Mucosa of stomach (tissue), 1 donor: ENCODE measurements at regions not wholly inside any gene's neighbourhood (a gene's known extent, or its start where the extent isn't known, plus 50 kb on each side); places are given as distances from the start of the nearest gene placed in this dataset.

Source experiments
- H3K27me3 ChIP-seq: one replicate; pipeline ENCODE4 v1.7.0; 2013; ENCODE audit warnings: mild to moderate bottlenecking, low read length; ENCODE audit not compliant: control insufficient read depth, insufficient read depth
- H3K36me3 ChIP-seq: one replicate; pipeline ENCODE4 v1.7.0; 2013; ENCODE audit warnings: low read length; ENCODE audit not compliant: control insufficient read depth, insufficient read depth
- H3K4me1 ChIP-seq: one replicate; pipeline ENCODE4 v1.7.0; 2013; ENCODE audit warnings: mild to moderate bottlenecking, low read length; ENCODE audit not compliant: control insufficient read depth, insufficient read depth
- H3K4me3 ChIP-seq: one replicate; pipeline ENCODE4 v1.7.0; 2013; ENCODE audit warnings: low read length
- H3K9ac ChIP-seq: one replicate; pipeline ENCODE4 v1.7.0; 2013; ENCODE audit warnings: mild to moderate bottlenecking, low read length, moderate library complexity
- H3K9me3 ChIP-seq: one replicate; pipeline ENCODE4 v1.7.0; 2013; ENCODE audit warnings: mild to moderate bottlenecking, low read length, moderate library complexity; ENCODE audit not compliant: control insufficient read depth
- donor health status: Pancreatic carcinoma.

DNA sequence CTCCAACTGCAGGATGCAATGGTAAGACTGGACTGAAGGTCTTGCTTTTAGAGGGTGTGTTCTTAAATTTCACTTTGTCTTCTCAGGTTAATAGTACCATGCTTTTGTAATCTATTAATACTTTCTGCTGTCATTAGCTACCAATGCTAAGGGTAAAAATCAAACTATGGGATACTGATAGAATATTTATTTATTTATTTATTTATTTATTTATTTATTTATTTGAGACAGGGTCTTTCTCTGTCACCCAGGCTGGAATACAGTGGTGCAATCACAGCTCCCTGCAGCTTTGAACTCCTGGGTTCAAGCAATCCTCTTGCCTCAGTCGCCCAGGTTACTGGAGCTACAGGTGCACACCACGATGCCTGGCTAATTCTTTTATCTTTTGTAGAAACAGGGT is 152.1 kb downstream of the SPP2 start:
- Histone ChIP-seq H3K27me3 (no peaks in the 10 kb centered on the region), H3K36me3 (no peaks in the 10 kb centered on the region), H3K4me1 (peaks cover 8% of the 10 kb centered on the region), H3K4me3 (no peak overlapping the region), H3K9ac (no peak overlapping the region), H3K9me3 (no peaks in the 10 kb centered on the region)

DNA sequence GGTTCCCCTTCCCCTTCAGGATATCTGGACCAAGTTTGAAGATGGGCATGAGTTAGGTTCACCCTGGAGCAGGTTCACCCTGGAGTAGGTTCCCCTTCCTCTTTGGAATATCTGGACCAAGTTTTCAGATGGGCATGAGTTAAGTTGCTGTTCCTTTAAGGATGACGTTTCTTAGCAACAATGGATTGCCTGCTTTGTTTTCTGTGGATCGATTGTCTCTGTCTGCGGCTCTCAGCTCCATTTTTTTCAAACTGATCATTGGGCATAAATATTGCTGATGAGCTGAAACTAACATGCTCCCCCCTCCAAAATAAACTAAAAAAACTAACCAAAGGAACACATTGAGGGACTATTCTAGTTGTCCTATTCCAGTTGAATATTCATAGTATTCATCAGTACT is 149.5 kb downstream of the SPP2 start:
- Histone ChIP-seq H3K27me3 (no peaks in the 10 kb centered on the region), H3K9ac (no peak overlapping the region), H3K4me3 (no peak overlapping the region), H3K9me3 (no peaks in the 10 kb centered on the region), H3K36me3 (no peaks in the 10 kb centered on the region), H3K4me1 (peaks cover 8% of the 10 kb centered on the region)

DNA sequence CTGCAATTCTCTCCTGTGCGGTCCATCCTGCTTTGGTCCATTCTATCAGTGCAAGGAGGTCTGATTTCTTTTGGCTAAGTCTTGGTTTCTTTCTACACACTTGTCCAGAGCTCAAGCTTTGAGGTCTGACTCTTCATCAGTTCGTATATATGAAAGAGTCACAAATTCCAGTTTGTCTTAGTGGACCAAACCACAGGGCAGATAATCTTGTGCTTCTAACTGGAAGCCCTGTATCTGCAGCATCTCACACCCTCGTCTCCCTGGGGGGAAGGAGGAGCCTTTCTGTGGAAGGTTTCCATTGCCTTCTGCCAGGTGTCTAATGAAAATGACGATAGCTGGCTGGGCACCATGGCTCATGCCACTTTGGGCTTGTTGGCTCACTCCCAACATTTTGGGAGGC is 148.5 kb downstream of the SPP2 start:
- H3K4me1 ChIP-seq, result peaks cover 8% of the 10 kb centered on the region
- no peaks in the 10 kb centered on the region for H3K9me3 ChIP-seq

DNA sequence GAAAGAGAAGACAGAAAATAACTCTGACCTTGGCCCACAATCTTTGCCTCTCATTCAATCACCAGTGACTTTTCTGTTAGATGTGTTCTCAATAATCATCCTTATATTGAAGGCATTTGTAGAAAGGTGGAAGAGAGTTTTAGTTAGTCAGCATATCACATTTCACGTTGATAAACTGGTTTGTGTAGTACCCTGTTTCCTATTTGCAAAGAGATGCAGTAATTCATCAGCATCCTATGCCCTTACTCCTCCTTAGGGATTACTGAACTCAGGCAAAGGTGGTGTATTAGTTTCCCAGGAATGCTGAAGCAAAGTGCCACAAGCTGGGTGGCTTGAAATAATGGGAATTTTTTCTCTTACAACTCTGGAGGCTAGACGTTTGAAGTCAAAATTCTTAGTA is 145.0 kb downstream of the SPP2 start:
- H3K4me3 ChIP-seq, result no peak overlapping the region
- H3K27me3 ChIP-seq, result no peaks in the 10 kb centered on the region
- H3K9me3 ChIP-seq, result no peaks in the 10 kb centered on the region
- no peaks in the 10 kb centered on the region for H3K36me3 ChIP-seq
- no peak overlapping the region for H3K9ac ChIP-seq
- H3K4me1 ChIP-seq, result no peaks in the 10 kb centered on the region

More for the DNA sequence above, 148.5 kb downstream of the SPP2 start:
- H3K9ac ChIP-seq, result no peak overlapping the region
- H3K4me3 ChIP-seq, result no peak overlapping the region
- H3K36me3 ChIP-seq, result no peaks in the 10 kb centered on the region
- no peaks in the 10 kb centered on the region for H3K27me3 ChIP-seq

DNA sequence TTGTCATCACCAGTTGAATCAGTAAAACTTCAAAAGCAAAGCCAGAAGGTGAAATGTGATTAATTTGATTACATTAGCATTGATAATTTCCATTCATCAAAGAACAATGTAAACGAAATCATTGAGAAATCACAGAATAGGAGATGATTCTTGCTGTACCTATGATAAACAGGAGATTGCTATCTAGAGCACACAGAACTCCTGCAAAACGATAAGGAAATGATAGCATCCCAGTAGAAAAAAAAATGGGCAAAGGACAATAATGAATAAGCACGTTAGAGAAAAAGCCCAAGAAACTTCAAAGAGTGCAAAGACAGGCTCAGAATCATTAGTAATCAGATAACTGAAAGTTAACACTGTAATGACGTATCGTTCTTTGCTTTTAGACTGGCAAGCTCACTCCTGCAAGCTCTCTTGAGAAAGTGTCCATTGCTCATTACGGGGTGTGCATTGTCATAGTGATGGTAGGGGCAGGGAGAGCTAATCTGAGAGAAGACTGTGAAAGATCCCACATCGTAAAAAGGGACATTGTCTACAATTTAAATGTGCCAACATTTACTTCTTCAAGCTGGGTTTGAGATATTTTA is 143.6 kb downstream of the SPP2 start:
- Histone ChIP-seq H3K36me3 (no peaks in the 10 kb centered on the region), H3K9me3 (no peaks in the 10 kb centered on the region), H3K27me3 (no peaks in the 10 kb centered on the region), H3K4me3 (no peak overlapping the region), H3K4me1 (no peaks in the 10 kb centered on the region), H3K9ac (no peak overlapping the region)

DNA sequence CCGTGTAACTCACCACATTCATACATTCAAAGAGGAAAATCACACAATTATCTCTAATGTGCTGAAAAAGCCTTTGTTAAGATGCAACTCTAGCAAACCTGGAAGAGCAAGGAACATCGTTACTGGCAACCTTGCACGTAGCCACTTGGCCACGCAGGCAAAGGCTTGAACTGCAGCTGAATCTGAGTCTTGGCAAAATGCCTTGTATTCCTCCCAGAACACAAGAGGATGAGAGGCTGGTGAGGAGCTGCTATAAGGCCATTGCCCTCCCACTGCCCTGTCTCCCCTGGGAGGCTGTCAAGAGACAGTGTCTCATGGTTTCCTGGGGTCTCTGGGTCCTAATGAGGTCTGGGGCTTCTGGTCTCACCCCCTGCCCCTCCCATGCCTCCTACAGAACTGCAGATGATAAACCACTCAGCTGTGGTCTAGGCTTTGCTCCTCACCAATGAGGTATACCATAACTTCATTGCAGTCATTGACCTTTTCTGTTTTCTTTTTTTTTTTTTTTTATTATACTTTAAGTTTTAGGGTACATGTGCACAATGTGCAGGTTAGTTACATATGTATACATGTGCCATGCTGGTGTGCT is 141.4 kb downstream of the SPP2 start:
- no peaks in the 10 kb centered on the region for H3K36me3 ChIP-seq
- no peaks in the 10 kb centered on the region for H3K4me1 ChIP-seq
- no peaks in the 10 kb centered on the region for H3K9me3 ChIP-seq

DNA sequence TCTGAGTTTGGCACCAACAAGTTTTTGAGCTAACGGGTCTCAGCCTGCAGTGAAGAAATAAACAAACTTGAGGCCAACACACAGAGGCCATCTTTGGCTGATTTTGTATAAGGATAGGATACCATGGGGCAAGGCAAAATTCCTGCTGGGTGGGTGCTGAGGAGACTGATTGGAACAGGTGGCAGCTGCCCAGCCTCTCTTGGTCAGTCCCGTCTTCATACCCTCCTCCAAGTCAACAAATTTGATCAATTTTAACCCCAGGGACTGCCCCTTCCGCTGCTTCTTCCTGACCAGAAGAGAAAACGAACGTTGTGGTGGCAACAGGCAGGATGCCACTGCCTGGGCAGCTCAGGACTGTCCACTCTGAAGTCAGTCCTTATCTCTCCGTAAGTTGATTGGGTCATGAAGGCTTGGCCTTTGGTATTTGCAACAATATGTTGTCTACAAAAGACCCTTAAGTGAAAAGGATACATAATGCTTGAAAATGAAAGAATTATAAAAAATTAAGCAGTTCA is 139.3 kb downstream of the SPP2 start:
- Histone ChIP-seq H3K27me3 (no peaks in the 10 kb centered on the region), H3K9me3 (no peaks in the 10 kb centered on the region), H3K4me1 (no peaks in the 10 kb centered on the region), H3K36me3 (no peaks in the 10 kb centered on the region), H3K9ac (no peak overlapping the region), H3K4me3 (no peak overlapping the region)

More for the DNA sequence above, 141.4 kb downstream of the SPP2 start:
- no peak overlapping the region for H3K9ac ChIP-seq
- no peak overlapping the region for H3K4me3 ChIP-seq
- H3K27me3 ChIP-seq, result no peaks in the 10 kb centered on the region

DNA sequence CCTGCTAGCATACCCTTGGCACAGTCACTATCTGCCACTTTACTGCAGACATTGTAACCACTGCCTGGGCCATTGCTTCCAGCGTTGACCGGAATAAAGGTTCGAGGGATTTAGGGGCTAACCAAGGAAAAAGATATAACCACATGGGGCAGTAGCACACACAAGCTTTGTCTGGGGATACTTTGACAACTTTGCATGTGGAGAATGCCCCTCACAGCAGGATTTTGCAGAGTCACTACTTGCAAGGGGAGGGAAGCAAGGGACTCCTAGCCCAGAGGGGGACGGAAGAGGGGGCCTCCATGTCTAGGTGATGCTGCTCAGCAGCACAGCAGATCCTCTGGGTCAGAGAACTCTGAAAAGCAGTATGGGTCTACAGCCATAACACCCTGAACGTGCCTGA is 138.7 kb downstream of the SPP2 start:
- Histone ChIP-seq H3K9me3 (no peaks in the 10 kb centered on the region), H3K4me3 (no peak overlapping the region), H3K9ac (no peak overlapping the region), H3K4me1 (no peaks in the 10 kb centered on the region), H3K36me3 (no peaks in the 10 kb centered on the region), H3K27me3 (no peaks in the 10 kb centered on the region)

DNA sequence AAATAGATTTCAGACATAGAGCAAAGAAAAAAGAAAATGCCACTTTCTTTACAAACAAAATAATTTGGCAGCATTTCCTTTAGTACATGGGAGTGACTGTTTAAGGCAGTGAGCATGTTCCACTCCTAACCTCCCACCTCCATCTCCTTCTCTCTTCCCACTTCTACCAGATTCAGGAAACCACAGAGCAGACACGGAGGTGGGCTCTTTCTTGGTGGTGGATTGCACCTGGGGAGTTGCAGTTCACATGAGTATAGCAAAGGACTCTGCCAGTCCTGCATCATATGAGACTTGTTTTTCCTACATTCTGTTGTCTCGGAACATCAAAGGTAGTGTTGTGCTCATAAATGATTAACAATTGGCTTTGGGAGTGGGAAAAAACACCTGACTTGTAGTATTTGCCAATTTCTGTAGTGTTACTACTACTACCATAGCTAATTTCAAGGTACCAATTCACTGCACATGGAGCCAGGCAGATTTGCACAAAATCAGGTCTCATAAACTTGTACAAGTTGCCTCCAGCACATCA is 137.2 kb downstream of the SPP2 start:
- Histone ChIP-seq H3K9me3 (no peaks in the 10 kb centered on the region), H3K27me3 (peaks cover 5% of the 10 kb centered on the region), H3K9ac (no peak overlapping the region), H3K4me1 (no peaks in the 10 kb centered on the region), H3K36me3 (no peaks in the 10 kb centered on the region), H3K4me3 (no peak overlapping the region)

DNA sequence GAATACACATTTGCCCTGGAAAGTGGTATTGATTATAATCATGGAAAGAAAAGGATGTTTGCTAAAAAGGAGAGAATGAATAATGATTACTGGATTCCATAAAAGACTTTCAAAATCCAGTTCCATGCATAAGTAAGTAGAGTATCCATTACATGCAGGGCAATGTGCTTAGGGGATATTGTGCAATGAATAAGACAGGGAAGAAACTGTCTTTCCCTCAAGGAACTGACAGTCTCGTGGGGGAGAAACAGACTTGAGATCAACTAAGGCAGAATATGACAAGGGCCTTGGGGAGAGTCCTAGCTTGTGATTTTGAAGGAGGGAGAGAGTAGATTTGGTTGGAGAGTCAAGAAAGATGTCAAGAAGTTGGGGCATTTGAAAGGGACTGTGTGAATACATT is 130.6 kb downstream of the SPP2 start:
- Histone ChIP-seq H3K27me3 (peaks cover 6% of the 10 kb centered on the region), H3K9me3 (no peaks in the 10 kb centered on the region), H3K36me3 (no peaks in the 10 kb centered on the region), H3K4me3 (no peak overlapping the region), H3K4me1 (no peaks in the 10 kb centered on the region), H3K9ac (no peak overlapping the region)

DNA sequence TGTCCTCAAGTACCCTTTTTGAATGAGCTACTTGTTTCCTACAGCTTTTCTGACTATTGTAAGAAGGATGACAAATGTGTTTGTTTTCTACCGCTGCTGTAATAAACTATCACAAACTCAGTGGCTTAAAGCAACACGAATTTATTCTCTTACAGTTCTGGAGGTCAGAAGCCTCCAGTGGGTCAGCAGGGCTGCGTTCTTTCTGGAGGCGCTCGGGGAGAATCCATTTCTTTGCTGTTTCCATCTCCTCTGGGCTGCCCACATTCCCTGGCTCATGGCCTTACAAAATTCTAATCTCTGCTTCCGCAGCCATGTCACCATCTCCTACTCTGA is 128.5 kb downstream of the SPP2 start:
- Histone ChIP-seq H3K27me3 (peaks cover 6% of the 10 kb centered on the region), H3K9ac (no peak overlapping the region), H3K4me3 (no peak overlapping the region), H3K36me3 (no peaks in the 10 kb centered on the region), H3K9me3 (no peaks in the 10 kb centered on the region), H3K4me1 (no peaks in the 10 kb centered on the region)

DNA sequence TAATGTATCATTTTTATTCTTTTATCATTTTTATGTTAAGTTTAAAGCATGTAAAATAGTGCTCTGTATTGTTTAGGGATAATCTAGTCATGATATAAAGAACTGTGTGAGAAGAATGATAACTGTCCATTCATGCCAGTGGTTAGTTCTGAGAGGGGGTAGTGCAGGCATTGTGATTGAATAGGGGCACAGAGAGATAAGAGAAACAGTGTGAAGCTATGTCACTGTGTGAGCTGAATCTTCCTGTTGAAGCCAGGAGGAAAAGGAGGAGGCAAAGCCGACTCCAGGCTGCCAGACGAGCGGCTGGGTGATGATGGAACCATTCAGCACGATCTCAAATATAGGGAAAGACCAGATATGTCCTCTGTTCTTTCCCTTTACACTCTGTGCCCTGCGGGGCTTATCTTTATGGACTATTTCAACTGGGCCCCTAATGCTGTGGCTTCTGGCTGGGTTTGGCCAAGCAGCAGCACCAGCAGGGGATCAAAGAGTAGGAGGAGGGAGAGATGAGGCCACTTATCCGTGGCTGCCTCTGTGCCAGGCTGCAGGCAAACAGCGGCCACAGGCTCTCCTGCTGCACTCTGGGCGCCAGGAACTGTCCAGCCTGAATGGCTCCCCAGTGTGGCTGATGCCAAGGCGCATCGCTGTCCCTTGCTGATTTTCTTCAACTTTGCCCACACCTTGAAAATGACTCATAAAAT is 128.0 kb downstream of the SPP2 start:
- Histone ChIP-seq H3K27me3 (peaks cover 6% of the 10 kb centered on the region), H3K9ac (no peak overlapping the region), H3K9me3 (no peaks in the 10 kb centered on the region), H3K36me3 (no peaks in the 10 kb centered on the region), H3K4me1 (no peaks in the 10 kb centered on the region), H3K4me3 (no peak overlapping the region)
